ENCODE measurements at regions not wholly inside any gene's neighbourhood (a gene's known extent, or its start where the extent isn't known, plus 50 kb on each side); places are given as distances from the start of the nearest gene placed in this dataset.

DNA sequence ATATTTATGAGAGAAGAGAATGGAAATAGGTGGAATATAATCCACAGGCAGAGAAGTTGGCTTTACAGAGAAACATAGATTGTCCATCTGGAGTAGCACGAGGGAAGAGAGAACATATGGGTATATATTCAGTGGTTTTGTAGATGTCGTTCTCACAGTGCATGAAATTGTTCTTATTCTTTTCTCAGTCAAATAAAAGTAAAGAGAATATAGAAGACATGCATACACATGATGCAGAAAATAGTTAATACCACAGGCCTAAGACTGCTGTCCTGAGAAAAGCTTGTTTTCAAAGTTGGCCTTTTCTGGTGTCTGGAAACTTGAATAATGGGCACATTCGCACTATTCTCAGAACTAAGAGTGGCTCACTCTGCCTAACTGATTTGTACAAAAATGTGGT lies 378.1 kb downstream of the GABRG1 start:
- peaks cover 22% of the 10 kb centered on the region for H3K9me3 Mint-ChIP-seq
- H3K27ac Mint-ChIP-seq: no peak overlapping the region
- no peaks in the 10 kb centered on the region for H3K27me3 Mint-ChIP-seq (ENCODE audit: low read depth)
- no peaks in the 10 kb centered on the region for H3K4me1 Mint-ChIP-seq (ENCODE audit: low read depth)
- DNase-seq (ENCODE audit: low spot score): no peak
- no peaks in the 10 kb centered on the region for H3K36me3 Mint-ChIP-seq (ENCODE audit: low read depth)
- H3K4me3 Mint-ChIP-seq: no peak overlapping the region

DNA sequence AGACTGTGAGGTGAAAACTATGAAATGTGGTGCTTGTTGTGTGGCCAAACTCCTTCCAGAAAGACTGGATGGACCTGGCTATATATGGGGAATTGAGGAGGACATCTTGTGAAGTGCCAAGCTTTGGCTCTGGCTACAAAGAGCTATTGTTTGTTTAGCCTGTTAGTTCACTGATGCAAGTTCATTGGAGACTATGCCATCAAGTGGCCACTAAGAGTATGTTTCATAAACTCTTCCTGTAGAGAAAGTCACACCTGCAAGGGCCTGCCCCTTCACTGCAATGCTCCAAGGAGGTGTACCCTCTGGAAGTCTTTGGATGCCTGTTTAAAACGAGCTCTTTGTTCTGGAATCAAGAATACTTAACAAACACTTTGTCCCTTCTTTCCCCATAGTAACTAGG lies 382.0 kb downstream of the GABRG1 start:
- H3K27me3 Mint-ChIP-seq (ENCODE audit: low read depth): no peaks in the 10 kb centered on the region
- H3K4me3 Mint-ChIP-seq: no peak overlapping the region
- H3K4me1 Mint-ChIP-seq (ENCODE audit: low read depth): no peaks in the 10 kb centered on the region
- no peak for DNase-seq (ENCODE audit: low spot score)
- no peak overlapping the region for H3K27ac Mint-ChIP-seq
- no peaks in the 10 kb centered on the region for H3K36me3 Mint-ChIP-seq (ENCODE audit: low read depth)
- H3K9me3 Mint-ChIP-seq: peaks cover 36% of the 10 kb centered on the region

DNA sequence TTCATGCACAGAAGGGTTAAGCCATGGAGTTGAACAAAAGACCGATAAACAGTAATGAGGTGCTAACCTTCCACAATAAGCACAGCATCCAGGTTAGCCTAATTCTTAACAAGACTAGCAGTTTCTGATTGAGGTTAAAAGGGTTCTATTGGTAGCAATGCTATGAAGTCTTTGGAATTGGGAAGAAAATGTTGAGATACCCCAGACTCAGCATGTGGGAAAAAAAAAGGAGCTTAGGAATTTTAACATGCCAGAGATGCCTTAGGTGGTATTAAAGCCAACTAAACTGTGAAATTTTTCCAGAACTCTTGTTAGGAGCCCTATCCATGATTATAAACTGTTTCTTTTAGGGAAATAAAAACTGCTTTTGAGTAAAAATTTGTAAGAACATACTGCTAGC lies 391.7 kb downstream of the GABRG1 start:
- no peak overlapping the region for H3K4me3 Mint-ChIP-seq

DNA sequence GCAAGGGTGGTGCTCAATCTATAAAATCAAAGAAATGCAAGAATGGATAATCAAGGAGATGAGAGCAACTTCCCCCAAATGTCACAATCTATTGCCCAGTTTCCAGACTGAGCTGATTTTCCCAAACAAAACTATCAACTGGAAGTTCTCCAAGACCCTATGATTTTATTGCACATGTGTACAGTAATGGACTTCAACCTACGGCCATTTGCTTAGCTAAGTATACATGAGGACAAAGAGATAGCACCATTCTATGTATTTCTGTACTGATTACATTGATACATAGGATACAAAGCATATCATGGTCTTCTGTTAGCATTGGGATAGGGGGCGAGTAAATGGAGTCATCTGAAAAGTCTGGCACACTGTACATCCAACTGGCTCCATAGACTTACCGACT lies 407.8 kb downstream of the GABRG1 start:
- no peak overlapping the region for H3K4me3 Mint-ChIP-seq
- no peak for DNase-seq (ENCODE audit: low spot score)
- H3K36me3 Mint-ChIP-seq (ENCODE audit: low read depth): no peaks in the 10 kb centered on the region
- no peak overlapping the region for H3K27ac Mint-ChIP-seq
- H3K9me3 Mint-ChIP-seq: peaks cover 37% of the 10 kb centered on the region
- no peaks in the 10 kb centered on the region for H3K27me3 Mint-ChIP-seq (ENCODE audit: low read depth)
- no peaks in the 10 kb centered on the region for H3K4me1 Mint-ChIP-seq (ENCODE audit: low read depth)

More for the DNA sequence above, 391.7 kb downstream of the GABRG1 start:
- Mint-ChIP-seq H3K36me3 (ENCODE audit: low read depth) (no peaks in the 10 kb centered on the region), H3K4me1 (ENCODE audit: low read depth) (no peaks in the 10 kb centered on the region), H3K9me3 (peaks cover 15% of the 10 kb centered on the region), H3K27ac (no peak overlapping the region), H3K27me3 (ENCODE audit: low read depth) (no peaks in the 10 kb centered on the region)
- DNase-seq (ENCODE audit: low spot score): no peak

DNA sequence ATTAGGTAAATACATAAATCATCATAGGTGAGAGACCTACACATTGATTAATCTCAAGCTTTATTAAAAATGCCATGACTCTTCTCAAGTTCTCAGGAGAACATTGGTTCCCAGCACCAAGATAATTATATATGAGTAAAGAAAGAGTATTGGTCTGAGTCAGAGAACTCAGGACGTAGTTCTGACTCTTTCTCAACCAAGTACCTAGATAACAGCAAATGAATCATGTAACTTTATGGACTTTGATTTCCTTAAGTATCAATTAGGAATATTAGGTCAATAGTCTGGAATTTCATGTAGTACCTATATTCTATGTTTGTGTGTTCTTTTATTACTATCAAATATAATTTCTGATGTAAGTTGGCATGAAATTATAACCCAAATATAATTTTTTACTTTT lies 409.9 kb downstream of the GABRG1 start:
- no peaks in the 10 kb centered on the region for H3K4me1 Mint-ChIP-seq (ENCODE audit: low read depth)
- peaks cover 39% of the 10 kb centered on the region for H3K9me3 Mint-ChIP-seq
- no peak overlapping the region for H3K27ac Mint-ChIP-seq
- H3K4me3 Mint-ChIP-seq: no peak overlapping the region
- no peaks in the 10 kb centered on the region for H3K27me3 Mint-ChIP-seq (ENCODE audit: low read depth)
- no peaks in the 10 kb centered on the region for H3K36me3 Mint-ChIP-seq (ENCODE audit: low read depth)
- no peak for DNase-seq (ENCODE audit: low spot score)

DNA sequence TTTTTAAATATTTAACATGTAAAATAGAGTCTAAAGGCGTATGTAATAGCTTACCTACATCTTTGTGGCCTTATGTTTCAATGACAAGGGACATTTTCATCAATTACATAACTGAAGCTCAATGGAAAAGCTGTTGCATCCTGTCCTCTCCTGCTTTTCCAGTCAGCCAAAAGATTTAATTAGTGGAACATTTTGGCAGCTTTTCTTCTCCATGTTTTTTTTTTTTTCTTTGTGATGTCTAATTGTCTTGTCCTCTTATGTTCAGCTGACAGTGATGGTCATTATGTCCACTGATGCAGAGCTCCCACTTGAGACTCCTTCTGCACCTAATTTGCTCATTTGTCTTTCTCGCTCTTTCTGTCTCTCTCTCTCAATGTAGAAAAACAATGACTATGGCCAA lies 422.2 kb downstream of the GABRG1 start:
- no peak overlapping the region for H3K4me3 Mint-ChIP-seq
- H3K27me3 Mint-ChIP-seq (ENCODE audit: low read depth): no peaks in the 10 kb centered on the region
- H3K27ac Mint-ChIP-seq: no peak overlapping the region
- no peak for DNase-seq (ENCODE audit: low spot score)
- no peaks in the 10 kb centered on the region for H3K36me3 Mint-ChIP-seq (ENCODE audit: low read depth)
- peaks cover 36% of the 10 kb centered on the region for H3K9me3 Mint-ChIP-seq
- H3K4me1 Mint-ChIP-seq (ENCODE audit: low read depth): no peaks in the 10 kb centered on the region

DNA sequence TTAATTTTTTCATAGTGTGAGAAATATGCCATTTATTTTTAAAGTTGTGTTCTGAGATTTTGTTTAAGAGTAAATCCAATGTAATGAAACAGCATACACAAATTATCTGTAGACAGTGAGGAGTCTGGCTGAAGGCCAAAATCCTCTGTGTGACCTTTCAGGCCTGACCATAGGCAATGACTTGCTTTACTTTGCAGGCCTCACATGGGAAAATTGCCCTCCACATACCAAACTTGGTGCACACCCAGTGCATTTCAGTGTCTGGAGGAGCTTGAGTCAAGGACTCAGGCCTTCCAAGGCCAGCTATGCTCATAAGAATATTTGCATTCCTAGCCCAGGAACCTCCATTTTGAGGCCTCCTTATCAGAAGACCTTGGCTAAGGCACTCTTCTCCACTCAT lies 430.1 kb downstream of the GABRG1 start:
- DNase-seq (ENCODE audit: low spot score): no peak
- no peaks in the 10 kb centered on the region for H3K36me3 Mint-ChIP-seq (ENCODE audit: low read depth)
- H3K4me3 Mint-ChIP-seq: no peak overlapping the region
- H3K27me3 Mint-ChIP-seq (ENCODE audit: low read depth): no peaks in the 10 kb centered on the region
- H3K4me1 Mint-ChIP-seq (ENCODE audit: low read depth): no peaks in the 10 kb centered on the region
- no peak overlapping the region for H3K27ac Mint-ChIP-seq
- peaks cover 30% of the 10 kb centered on the region for H3K9me3 Mint-ChIP-seq

DNA sequence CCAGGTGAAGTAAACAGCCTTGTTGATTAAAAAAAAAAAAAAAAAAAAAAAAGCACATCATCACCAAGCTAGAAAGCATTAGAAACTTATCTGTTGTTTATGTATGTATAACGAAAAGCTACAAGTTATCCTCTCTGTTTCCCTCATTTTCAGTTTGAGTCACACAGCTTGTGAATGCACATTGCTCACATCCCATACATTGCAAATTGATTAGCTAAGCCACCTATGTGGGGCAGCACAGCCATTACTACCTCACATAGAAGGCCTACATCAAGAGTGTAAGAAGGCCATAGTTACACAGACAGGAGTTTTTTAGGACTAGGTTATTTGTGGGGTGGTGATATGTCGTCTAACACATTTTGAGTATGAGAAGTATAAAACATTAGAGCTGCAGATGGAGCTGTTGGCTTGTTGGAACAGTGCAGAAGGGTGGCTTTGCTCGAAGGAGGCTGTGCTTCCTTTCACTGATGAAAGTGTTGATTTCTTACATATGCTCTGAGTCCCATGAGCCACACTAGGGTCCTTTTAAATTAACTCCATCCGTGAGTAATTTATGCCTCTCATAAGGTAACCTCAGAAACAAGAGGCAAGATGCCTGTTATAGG lies 431.6 kb downstream of the GABRG1 start:
- Mint-ChIP-seq H3K4me1 (ENCODE audit: low read depth) (no peaks in the 10 kb centered on the region), H3K27ac (no peak overlapping the region), H3K27me3 (ENCODE audit: low read depth) (no peaks in the 10 kb centered on the region), H3K9me3 (peaks cover 25% of the 10 kb centered on the region), H3K36me3 (ENCODE audit: low read depth) (no peaks in the 10 kb centered on the region), H3K4me3 (no peak overlapping the region)
- DNase-seq (ENCODE audit: low spot score): no peak

DNA sequence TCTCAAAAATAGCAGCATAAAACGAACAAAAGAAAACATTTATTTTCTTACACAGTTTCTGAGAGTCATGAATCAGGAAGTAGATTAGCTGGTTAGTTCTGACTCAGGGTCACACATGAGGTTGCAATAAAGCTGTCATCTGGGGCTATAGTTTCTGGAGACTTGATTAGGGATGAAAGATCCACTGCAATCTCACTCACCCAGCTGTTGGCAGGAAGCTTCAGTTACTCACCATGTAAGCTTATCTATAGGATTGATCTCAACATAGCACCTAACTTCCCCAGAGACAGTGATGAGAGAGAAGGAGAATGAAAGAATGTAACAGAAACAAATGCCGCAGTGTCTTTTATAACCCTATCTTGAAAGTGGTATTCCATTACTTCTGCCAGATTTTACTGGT lies 435.5 kb downstream of the GABRG1 start:
- Mint-ChIP-seq H3K36me3 (ENCODE audit: low read depth) (no peaks in the 10 kb centered on the region), H3K27ac (no peak overlapping the region)

DNA sequence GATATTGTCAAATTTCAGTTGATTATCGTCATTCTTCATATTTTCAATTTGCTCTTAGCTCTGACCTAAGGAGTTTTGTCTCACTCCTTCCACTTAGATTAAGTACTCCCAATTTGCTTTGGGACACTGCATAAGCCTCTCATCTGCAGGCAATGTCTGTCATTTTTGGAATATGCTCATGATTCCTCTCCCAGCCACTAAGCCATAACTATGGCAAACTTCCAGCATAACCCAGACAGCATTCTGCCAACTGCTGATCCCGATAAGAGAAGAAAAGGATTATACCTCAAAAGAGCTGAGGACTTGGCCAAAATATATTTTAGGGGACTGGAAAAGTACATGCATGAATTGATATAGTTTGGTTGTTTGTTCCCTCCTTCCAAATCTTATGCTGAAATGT lies 444.4 kb downstream of the GABRG1 start:
- Mint-ChIP-seq H3K4me3 (no peak overlapping the region), H3K4me1 (ENCODE audit: low read depth) (no peaks in the 10 kb centered on the region), H3K9me3 (peaks cover 24% of the 10 kb centered on the region), H3K27ac (no peak overlapping the region), H3K36me3 (ENCODE audit: low read depth) (no peaks in the 10 kb centered on the region), H3K27me3 (ENCODE audit: low read depth) (no peaks in the 10 kb centered on the region)
- no peak for DNase-seq (ENCODE audit: low spot score)

More for the DNA sequence above, 435.5 kb downstream of the GABRG1 start:
- DNase-seq (ENCODE audit: low spot score): no peak
- no peaks in the 10 kb centered on the region for H3K27me3 Mint-ChIP-seq (ENCODE audit: low read depth)
- H3K9me3 Mint-ChIP-seq: peaks cover 12% of the 10 kb centered on the region
- no peaks in the 10 kb centered on the region for H3K4me1 Mint-ChIP-seq (ENCODE audit: low read depth)
- H3K4me3 Mint-ChIP-seq: no peak overlapping the region

DNA sequence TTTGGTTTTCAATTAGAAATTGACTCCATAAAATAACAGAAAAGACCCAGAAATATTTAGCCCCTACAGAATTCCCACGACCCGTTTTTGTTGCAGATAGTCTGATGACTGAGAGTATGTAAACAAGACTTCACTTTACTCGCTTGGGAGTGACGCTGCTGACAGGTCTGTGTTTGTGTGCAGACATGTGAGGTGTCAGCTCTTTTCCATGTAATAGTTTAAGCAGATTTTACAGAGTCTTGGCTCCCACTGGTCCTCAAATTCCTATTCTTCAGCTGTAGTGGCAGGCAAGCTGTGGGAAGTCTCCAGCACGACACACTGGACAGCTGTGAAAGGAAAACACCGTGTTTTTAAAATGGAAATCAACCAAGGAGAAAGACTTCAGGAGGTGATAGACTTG lies 455.7 kb downstream of the GABRG1 start:
- Mint-ChIP-seq H3K4me1 (ENCODE audit: low read depth) (no peaks in the 10 kb centered on the region), H3K36me3 (ENCODE audit: low read depth) (no peaks in the 10 kb centered on the region), H3K4me3 (no peak overlapping the region), H3K9me3 (peaks cover 4% of the 10 kb centered on the region), H3K27me3 (ENCODE audit: low read depth) (no peaks in the 10 kb centered on the region), H3K27ac (no peak overlapping the region)
- DNase-seq (ENCODE audit: low spot score): no peak

DNA sequence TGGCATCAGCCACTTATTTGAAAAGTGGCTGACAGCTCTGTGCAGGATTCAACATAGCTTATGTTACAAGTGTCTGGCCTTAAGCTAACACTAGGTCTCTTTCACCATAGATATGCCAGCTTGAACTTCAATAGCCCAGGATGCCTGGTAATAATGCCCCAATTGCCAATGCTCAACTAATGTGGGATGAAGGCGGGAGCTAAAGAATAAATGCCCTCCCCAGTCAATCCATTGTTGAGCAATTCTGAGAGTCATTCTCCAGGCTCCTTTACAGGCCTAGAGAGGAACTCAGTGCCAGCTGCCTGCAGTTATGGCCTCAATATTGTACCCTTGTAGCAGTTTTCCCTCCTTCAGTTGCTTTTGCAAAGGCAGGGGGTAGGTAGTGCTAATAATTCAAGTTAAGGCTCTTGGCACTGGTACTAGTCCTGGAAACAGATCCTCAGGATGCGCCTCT lies 460.2 kb downstream of the GABRG1 start:
- peaks cover 9% of the 10 kb centered on the region for H3K9me3 Mint-ChIP-seq
- H3K27me3 Mint-ChIP-seq (ENCODE audit: low read depth): no peaks in the 10 kb centered on the region
- no peaks in the 10 kb centered on the region for H3K36me3 Mint-ChIP-seq (ENCODE audit: low read depth)
- no peak overlapping the region for H3K4me3 Mint-ChIP-seq
- no peak overlapping the region for H3K27ac Mint-ChIP-seq
- no peaks in the 10 kb centered on the region for H3K4me1 Mint-ChIP-seq (ENCODE audit: low read depth)
- no peak for DNase-seq (ENCODE audit: low spot score)

DNA sequence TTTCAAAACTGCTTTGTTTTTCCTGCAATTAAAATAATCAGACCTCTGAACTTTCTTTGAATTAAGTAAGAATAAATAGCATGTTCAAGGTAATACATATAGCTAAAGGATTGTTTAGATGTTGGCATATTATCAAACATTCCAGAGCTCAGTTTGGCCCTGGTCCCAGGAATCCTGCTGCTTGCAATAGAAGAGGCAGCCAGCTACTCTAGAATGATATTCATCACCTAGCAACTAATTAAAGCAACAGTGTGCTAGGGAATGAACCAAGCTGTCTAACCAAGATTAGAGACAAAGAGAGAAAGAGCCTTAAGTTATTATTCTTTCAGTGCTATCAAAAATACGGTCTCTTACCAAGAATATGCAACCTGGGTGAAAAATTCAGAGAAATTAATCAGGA lies 460.9 kb downstream of the GABRG1 start:
- no peak overlapping the region for H3K27ac Mint-ChIP-seq
- H3K4me1 Mint-ChIP-seq (ENCODE audit: low read depth): no peaks in the 10 kb centered on the region
- no peak for DNase-seq (ENCODE audit: low spot score)

DNA sequence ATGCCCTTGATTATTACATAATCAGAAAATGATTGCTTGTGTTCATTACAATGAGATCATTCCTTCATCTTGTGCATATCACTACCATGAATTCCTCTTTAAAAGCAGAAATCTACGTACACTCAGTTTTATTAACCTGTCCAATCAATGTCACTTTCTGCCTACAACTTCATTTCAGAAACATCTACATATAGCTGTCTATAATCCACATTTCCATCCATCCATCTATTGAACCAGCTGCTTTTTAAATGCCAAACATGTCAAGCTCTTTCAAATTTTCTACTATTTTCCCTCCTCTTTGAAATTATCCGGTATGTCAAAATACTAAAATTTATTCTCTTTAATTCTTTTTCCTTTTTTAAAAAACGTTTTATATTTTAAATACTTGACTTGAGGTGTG lies 462.0 kb downstream of the GABRG1 start:
- Mint-ChIP-seq H3K9me3 (peaks cover 9% of the 10 kb centered on the region), H3K4me3 (no peak overlapping the region), H3K4me1 (ENCODE audit: low read depth) (no peaks in the 10 kb centered on the region), H3K27ac (no peak overlapping the region), H3K36me3 (ENCODE audit: low read depth) (no peaks in the 10 kb centered on the region), H3K27me3 (ENCODE audit: low read depth) (no peaks in the 10 kb centered on the region)
- no peak for DNase-seq (ENCODE audit: low spot score)

More for the DNA sequence above, 460.9 kb downstream of the GABRG1 start:
- no peak overlapping the region for H3K4me3 Mint-ChIP-seq
- H3K36me3 Mint-ChIP-seq (ENCODE audit: low read depth): no peaks in the 10 kb centered on the region
- H3K27me3 Mint-ChIP-seq (ENCODE audit: low read depth): no peaks in the 10 kb centered on the region
- H3K9me3 Mint-ChIP-seq: peaks cover 9% of the 10 kb centered on the region

DNA sequence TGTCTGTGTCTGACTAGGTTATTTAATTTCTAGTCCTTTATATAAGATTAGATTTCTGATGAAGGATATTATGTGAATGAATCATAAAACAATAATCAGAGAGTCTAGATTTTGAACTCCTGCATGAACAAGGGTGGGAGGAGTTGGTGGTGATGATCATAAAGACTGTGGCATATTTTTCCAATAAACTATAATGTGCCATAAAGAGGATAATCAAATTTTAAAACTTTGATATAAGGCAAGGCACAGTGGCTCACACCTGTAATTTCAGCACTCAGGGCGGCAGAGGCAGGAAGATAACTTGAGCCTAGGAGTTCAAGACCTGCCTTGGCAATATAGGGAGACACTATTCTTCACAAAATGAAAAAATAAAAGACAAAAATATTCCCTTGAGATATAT lies 473.3 kb downstream of the GABRG1 start:
- Mint-ChIP-seq H3K36me3 (ENCODE audit: low read depth) (no peaks in the 10 kb centered on the region), H3K27me3 (ENCODE audit: low read depth) (no peaks in the 10 kb centered on the region), H3K4me3 (no peak overlapping the region), H3K27ac (no peak overlapping the region), H3K9me3 (peaks cover 20% of the 10 kb centered on the region), H3K4me1 (ENCODE audit: low read depth) (no peaks in the 10 kb centered on the region)
- no peak for DNase-seq (ENCODE audit: low spot score)

Measured in T-helper 2 cell treated with Interferon-gamma antibody and Interleukin-4, amounts not matched to agents 5 μg/mL and 100 μg/mL, for 36 hours (primary cell).